GM12892 (cell line): ENCODE measurements at regions not wholly inside any gene's neighbourhood (a gene's known extent, or its start where the extent isn't known, plus 50 kb on each side); places are given as distances from the start of the nearest gene placed in this dataset.

ENCODE experiments used
- DNase-seq: peaks from one replicate; pipeline ENCODE4 v3.0.0; 2011; ENCODE audit not compliant: insufficient read length
- FAIRE-seq: peaks from 2 replicates; lab custom pipeline; 2011; peaks lifted over from hg19 to GRCh38; lab: Jason Lieb, UNC
- POLR2A ChIP-seq: IDR thresholded peaks from 2 replicates; pipeline ENCODE4 v1.6.1; 2011; ENCODE audit warnings: low read depth, low read length, control low read depth
- POLR2AphosphoS5 ChIP-seq: IDR thresholded peaks from 2 replicates; pipeline ENCODE4 v1.6.1; 2011; ENCODE audit warnings: low read depth, low read length, control low read depth
- TAF1 ChIP-seq: IDR thresholded peaks from 2 replicates; pipeline ENCODE4 v1.6.1; 2011; ENCODE audit warnings: low read depth, mild to moderate bottlenecking, control low read depth, low read length, borderline replicate concordance

DNA sequence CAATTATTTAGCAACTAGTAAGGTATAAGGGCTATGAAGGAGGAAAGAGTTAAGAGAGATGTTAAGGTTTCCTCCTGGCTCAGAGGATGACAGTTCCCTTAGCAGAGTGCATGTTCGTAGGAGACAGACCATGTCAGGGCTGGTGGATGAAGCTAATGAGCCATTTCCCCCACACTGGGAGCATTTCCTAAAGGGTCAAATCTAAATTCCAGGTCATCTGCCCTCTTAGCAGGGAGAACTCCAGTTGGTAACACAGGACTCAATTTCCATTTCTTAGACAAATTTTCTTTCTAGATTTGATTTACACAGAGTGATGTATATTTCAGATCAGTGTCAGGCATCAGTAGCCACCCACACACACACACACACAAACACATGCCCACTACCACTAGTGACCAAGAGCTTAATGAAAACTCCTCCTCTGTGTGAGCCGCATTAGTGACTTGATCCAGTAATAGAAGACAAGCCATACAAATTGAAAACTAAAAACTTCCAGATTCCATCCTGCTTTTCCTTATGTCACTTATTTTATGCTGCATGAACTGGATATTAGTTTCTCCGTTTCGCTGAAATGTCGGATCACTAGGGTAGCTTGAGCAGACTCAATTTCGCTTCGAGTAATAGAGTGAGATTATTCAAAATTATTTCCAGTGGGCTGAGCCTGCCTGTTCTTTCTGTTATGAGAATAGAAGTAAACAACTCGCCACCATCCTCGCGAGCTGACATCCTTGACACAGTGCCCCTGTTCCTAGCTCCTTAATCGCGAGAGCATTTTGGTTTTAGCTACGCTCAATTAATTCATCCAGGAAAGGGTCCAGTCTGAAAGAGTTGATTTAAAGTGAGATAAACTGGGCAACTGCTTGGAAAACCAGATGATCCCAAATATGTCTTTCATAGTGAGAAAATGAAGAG, 582.6 kb downstream of the SOX6 start:
- FAIRE-seq (no peak), DNase-seq (no peak)
- TF ChIP-seq TAF1 (no peak), POLR2AphosphoS5 (no peak), POLR2A (no peak)

DNA sequence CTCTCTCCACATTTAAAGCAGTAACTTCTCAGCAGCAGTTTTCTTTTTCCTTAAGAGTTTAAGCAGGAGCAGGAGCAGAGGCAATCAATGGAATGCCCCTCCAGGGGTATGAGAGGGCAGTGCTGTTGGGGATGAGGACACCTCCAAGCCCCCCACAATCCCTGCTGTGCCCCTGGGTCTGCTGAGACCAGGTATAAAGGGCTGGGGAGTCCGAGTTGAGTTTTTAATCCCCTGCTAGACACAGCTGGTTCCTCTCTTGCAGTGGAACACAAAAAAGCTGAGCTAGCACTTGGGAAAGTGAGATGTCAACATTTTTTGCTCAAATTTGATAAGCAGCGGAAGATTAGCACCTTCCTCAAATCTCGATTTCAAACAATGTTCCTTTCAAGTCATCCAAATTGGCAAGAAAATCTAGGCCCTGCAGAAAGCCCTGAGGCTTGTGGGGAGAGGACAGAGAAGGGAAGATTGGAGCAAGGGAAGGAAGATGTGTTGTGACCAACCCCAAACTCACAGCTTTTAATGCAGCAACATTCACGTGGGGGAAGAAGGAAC, 581.9 kb downstream of the SOX6 start:
- DNase-seq (no peak), FAIRE-seq (no peak)
- TF ChIP-seq POLR2A, result no peak
- TF ChIP-seq POLR2AphosphoS5, result no peak
- TF ChIP-seq TAF1, result no peak

DNA sequence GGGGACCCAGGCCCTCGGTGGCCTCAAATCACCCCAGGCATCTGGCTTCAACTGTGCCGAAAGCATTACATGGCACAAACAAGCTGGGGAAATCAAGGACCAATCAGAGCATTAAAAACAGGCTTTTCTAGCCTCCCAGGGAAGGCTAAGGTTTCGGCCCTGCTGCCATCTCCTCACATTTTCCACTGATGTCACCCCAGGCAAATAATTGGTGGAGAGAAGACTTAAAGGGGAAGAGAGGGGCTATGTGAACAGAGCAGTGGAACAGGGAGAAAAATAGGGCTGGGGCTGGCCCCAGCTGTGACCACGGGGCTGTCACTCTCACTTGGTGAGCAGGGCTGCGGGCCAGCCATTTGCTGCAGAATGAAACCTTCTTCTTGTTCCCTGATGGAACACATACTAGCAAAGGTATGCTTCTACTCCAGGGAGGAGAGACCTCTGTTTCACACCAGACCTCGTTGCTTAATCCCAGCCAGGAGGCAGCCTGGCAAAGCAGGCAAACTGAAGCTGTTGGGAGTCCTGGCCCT, 581.3 kb downstream of the SOX6 start:
- no peak for FAIRE-seq
- no peak for TF ChIP-seq TAF1
- TF ChIP-seq POLR2AphosphoS5, result no peak
- no peak for TF ChIP-seq POLR2A
- DNase-seq, result no peak

DNA sequence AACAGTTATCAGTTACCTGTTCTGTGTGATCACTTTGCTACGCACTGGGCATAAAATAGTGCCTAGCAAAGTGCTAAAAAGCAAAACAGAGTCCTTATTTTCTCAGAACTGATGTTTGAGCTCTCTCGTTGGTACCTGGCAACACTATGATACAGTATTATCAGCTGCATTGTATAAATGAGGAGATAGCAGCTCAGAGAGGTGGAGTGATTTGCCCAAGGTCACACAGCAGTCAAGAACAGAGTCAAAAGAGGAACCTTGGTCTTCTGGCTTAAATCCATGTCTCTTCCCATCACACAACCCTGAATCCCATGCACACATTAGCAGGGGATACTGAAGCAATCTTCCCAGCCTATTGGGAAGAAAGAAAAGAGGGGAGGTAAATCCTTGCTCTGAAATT, 580.5 kb downstream of the SOX6 start:
- TF ChIP-seq POLR2A, result no peak
- TF ChIP-seq POLR2AphosphoS5, result no peak
- no peak for TF ChIP-seq TAF1
- no peak for FAIRE-seq
- DNase-seq, result no peak

DNA sequence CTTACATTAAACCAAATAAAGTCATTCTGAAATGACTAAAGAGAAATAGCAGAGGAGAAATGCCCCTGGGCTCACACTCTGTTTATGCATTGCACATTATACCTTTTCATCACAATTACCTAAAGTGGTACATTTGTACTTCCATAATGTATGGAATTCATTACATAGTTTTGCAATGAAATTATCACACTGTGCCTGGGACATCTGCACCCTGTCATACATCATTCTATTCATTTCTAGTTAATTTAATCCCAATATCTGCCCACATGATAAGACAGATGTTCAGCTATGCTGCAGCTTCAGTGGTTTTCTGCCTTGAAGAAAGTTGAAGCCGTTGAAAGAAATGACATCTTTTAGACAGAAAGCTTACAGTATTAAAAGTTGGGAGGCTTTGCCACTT, 580.0 kb downstream of the SOX6 start:
- no peak for DNase-seq
- no peak for FAIRE-seq
- no peak for TF ChIP-seq TAF1
- TF ChIP-seq POLR2AphosphoS5, result no peak
- TF ChIP-seq POLR2A, result no peak

DNA sequence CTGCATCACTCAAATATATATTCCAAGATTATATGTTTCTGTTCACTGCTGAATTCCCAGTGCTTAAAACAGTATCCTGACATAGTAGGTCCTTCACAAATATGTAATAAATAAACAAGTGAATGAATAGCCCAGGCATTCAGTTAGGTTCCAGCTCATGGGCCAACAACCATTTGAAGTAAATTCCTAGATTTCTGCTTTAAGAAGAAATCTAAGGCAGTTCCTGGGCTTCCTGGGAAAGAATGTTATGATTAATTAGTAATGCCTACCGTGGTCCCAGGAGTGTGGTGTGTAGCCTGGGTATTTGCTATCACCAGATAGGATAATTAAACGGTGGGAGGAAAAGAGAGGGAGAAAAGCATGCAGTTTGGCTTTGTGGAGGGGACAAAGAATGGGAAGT, 576.8 kb downstream of the SOX6 start:
- DNase-seq (no peak), FAIRE-seq (no peak)
- no peak for TF ChIP-seq POLR2AphosphoS5

DNA sequence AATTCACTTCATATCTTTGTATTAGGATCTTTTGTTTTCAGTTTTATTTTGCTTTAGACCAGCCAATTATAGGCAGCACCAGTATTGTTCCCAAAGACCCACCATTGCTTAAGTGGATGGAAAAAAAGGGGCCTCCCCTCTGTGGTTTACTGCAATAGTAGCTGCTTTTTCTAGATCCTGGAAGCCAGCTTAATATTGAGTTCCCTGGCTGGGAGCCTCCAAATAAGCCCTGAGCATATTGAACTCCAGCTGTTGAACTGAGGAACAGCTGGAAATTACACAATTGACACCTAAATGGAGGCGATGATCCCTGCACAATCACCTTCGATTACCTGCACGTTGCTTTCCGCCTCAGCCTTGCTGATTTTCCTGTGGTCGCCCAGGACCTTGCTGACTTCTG, 576.0 kb downstream of the SOX6 start:
- TF ChIP-seq POLR2A (no peak), POLR2AphosphoS5 (no peak), TAF1 (no peak)
- no peak for FAIRE-seq
- DNase-seq, result no peak

DNA sequence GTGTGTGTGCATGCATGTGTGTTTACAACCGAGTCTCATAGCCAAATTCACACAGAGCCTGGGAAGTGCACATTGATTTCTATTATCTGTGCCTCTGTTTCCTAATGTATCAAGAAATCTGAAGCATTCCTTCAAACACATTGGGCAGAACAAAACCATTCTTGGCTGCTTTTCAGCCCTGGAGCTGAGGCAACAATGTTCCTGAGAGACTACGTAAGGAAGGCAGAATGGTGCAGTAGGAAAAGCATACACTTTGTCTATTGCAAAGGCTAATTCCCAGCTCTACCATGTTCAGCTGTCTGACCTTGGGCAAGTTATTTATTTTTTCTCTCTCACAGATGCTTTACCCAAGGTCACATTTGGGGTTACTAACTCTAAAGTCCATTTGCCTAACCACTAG, 575.5 kb downstream of the SOX6 start:
- DNase-seq (no peak), FAIRE-seq (no peak)
- no peak for TF ChIP-seq POLR2AphosphoS5

DNA sequence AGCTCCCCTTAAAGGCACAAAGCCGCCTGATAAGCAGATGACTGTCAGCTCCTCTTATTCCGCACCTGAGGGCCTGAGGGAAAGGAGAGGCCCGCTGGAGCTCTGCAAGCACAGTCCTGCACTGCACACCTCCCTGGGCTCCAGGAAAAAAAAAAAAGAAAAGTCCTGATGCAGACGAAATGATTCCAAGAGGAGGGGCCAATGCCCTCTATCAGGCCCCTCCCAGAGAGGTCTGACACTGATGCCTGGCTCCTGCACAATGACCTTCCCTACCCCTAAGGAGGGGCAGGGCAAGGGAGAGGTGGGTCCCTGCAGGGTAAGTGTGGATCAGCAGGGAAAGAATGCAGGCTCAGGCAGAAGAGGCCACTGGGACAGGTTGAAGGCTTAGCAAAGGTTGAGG, 572.7 kb downstream of the SOX6 start:
- no peak for TF ChIP-seq TAF1
- TF ChIP-seq POLR2AphosphoS5, result no peak
- DNase-seq, result no peak
- no peak for FAIRE-seq

DNA sequence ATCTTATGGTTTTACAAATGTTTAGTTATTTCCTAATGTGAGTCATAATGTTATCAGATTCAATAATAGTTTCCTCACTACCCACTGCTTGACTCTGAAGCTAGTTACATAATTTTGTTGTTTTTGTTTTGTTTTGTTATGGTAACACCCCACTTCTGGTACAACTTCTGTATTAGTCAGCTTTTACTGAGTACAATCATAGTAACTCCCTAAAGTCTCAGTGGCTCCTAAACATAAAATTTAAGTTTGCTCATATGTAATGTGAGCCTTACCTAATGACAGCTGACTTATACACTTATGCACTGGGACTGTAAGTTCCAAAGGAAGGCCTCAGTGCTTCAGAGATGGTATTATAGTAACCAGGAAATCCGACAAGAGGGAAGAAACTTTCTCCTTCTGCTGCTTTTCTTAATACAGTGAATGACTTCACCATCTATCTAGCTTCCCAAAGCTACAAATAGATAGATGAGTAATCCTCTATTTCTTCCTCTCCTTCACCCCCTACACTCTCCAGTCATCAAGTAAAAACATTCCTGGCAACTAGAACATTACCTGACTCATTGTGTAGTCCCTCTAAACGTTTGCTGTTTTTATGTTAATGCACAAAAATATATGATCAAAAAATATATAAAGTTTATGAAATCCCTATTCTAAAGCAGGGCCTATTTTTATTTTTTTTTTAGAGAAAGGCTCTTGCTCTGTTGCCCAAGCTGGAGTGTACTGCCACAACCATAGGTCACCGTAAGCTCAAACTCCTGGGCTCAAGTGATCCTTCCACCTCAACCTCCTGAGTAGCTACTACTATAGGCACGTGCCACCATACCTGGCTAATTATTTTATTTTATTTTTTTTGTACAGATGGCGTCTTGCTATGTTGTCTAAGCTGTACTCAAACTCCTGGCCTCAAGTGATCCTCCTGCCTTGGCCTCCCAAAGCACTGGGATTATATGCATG, 563.0 kb downstream of the SOX6 start:
- TF ChIP-seq TAF1 (no peak), POLR2AphosphoS5 (no peak), POLR2A (no peak)
- FAIRE-seq (no peak), DNase-seq (no peak)
